ENCODE measurements at regions not wholly inside any gene's neighbourhood (a gene's known extent, or its start where the extent isn't known, plus 50 kb on each side); places are given as distances from the start of the nearest gene placed in this dataset.

DNA sequence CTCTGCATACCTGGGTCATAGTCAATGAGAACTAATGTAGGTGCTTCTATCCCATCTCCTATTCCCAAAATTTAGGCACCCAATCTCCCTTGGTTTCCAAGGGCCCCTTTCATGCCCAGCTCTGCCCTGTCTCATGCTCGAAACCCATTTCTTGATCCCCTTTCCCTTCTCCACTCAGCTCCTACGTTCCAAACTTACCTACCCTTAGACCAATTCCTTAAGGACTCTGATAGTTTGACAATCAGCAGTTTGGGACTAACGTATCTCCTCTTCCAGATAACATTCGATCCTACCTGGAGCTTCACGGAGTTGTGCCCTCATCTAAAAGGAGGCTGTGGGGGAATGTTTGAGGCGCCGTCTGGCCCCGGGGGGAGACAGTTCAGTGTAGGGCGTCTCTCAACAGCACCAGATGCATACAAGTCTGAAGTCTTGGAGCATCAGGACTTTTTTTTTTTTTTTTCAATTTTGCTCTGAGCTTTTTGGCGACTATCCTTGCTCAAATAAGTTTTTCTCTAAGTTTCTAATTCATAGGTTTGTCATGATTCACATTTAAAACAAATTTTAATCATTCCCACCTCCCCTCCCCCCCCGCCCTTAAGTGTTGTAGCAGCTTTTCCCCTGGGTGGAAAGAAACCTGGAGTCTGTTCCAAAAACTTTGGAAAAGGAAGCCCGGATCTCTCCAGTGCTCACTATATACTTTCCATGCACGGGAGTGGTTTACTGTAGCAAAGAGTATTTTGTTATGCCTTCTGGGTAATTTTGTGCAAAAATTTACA, 141.2 kb upstream of the LGALSL start:
- Histone ChIP-seq H3K27ac (peak overlapping the region; percentile 70 to 74), H3K4me1 (peaks cover 0 to 24% (median 20%) of the 10 kb centered on the region in 4 donors), H3K9me3 (no peaks in the 10 kb centered on the region), H3K36me3 (no peaks in the 10 kb centered on the region), H3K27me3 (no peaks in the 10 kb centered on the region), H3K4me3 (peak overlapping the region; percentile 23 to 29)
- intact Hi-C loops (cut with DNase I; ENCODE audit: low total_unique reads), result loop anchor here (5.0 to 10.0 kb wide), 2 partner anchors 168 to 261 kb away; partner anchors contain the start of gene PELI1
- TF ChIP-seq, protein P1, sequence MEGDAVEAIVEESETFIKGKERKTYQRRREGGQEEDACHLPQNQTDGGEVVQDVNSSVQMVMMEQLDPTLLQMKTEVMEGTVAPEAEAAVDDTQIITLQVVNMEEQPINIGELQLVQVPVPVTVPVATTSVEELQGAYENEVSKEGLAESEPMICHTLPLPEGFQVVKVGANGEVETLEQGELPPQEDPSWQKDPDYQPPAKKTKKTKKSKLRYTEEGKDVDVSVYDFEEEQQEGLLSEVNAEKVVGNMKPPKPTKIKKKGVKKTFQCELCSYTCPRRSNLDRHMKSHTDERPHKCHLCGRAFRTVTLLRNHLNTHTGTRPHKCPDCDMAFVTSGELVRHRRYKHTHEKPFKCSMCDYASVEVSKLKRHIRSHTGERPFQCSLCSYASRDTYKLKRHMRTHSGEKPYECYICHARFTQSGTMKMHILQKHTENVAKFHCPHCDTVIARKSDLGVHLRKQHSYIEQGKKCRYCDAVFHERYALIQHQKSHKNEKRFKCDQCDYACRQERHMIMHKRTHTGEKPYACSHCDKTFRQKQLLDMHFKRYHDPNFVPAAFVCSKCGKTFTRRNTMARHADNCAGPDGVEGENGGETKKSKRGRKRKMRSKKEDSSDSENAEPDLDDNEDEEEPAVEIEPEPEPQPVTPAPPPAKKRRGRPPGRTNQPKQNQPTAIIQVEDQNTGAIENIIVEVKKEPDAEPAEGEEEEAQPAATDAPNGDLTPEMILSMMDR (IDR thresholded peaks at IDR 0.05), result no peak
- DNase-seq, result no peak

DNA sequence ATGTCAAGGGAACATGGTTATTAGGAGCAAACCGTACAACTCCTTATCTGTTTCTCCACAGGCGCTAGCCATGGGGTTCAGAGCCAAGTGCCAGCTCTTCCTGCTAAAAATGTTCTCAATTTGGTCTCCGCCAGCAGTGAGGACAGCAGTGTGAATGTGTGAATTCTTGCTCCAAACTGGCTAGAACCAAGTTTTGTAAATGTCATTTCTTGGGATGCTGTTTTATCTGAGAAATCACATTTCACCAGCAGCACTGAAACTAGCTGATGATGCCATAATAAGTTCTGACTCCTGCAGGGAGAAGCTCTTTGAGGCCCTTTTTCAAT, 140.6 kb upstream of the LGALSL start:
- Histone ChIP-seq H3K27me3 (no peaks in the 10 kb centered on the region), H3K4me1 (peaks cover 0 to 24% (median 20%) of the 10 kb centered on the region in 4 donors), H3K27ac (peak overlapping the region; percentile 70 to 74), H3K9me3 (no peaks in the 10 kb centered on the region), H3K4me3 (peak overlapping the region in 1 of 2 donors; percentile 23), H3K36me3 (no peaks in the 10 kb centered on the region)
- no peak for DNase-seq
- TF ChIP-seq, protein P1 (IDR thresholded peaks at IDR 0.05), result no peak
- intact Hi-C loops (cut with DNase I; ENCODE audit: low total_unique reads), result loop anchor here (5.0 to 10.0 kb wide), 2 partner anchors 169 to 261 kb away; partner anchors contain the start of gene PELI1

DNA sequence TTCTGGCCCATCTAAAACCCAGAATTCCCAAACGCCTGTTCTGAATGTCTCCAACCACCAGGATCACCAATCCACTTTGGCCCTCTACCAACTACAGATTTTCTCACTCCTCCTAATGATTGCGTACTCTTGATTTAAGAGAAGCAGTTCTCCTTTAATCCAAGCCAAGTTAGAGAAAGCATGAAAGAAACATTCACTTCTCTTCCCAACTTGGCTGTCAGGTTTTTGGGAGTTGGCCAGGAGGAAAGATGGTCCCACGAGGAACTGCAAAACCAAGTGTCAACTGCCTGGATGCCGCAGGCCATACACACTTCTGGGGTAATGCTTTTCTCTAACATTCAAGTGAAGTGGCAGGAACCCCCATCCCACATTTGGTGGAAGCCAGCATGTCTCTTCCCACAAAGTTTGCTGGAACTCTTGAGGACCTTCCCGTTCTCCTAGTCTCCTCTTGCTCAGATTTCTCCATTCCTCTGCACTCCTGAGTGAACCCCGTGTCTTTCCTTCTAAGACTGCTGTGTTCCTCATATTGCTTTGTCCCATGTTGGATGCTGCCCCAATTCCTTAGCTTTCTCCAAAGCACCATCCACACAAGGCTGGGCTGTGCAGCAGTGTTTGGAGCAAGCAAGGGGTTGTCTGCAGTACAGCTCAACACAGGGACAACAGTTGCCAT, 138.5 kb upstream of the LGALSL start:
- no peak overlapping the region for H3K4me3 ChIP-seq
- intact Hi-C loops (cut with DNase I; ENCODE audit: low total_unique reads), result loop anchor here (10.0 kb wide), 1 partner anchor 171 kb away; the partner anchor contains the start of gene PELI1
- DNase-seq, result no peak
- no peak overlapping the region for H3K27ac ChIP-seq
- TF ChIP-seq, protein P1 (IDR thresholded peaks at IDR 0.05), result no peak
- H3K9me3 ChIP-seq, result no peaks in the 10 kb centered on the region
- no peaks in the 10 kb centered on the region for H3K36me3 ChIP-seq
- H3K4me1 ChIP-seq, result peaks cover 0 to 24% (median 20%) of the 10 kb centered on the region in 4 donors
- no peaks in the 10 kb centered on the region for H3K27me3 ChIP-seq

DNA sequence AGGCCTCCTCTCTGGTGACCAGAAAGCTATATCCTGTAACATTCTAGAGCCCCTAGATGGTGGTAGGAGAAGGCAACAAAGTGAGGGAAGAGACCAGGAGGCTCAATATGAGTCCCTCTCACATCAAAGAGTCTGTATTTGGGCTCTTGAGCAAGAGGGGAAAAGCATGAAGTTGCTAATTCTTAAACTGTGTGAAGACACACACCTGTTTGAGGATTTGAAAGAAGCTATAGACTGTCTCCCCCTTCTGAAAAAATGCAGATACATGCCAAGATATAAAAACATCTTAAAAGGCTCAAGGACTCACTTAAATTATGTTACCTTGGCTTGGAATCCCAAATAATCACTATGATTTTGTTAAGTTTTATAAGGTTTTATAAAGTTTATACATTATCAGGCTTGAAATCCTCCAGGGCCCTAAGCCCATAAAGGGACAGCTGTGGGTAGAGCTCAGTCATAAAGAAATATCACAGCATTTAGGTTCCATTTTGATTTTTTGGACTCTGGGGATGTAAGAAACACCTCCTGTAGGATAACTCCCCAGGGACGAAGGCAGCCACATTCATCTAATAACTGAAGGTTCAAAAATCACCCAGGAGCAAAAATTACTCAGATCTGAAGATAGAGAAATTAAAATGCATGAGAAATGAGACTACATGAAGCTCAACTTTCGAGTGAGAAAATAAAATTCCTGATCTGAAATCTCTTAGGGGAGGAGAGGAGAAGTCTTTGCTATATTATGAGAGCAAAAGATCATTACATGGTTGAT, 136.1 kb upstream of the LGALSL start:
- Histone ChIP-seq H3K36me3 (no peaks in the 10 kb centered on the region), H3K4me1 (peaks cover 0 to 8% (median 6%) of the 10 kb centered on the region in 4 donors), H3K9me3 (no peaks in the 10 kb centered on the region), H3K27me3 (no peaks in the 10 kb centered on the region), H3K27ac (no peak overlapping the region), H3K4me3 (no peak overlapping the region)
- TF ChIP-seq, protein P1 (IDR thresholded peaks at IDR 0.05), result no peak
- no peak for DNase-seq
- intact Hi-C loops (cut with DNase I; ENCODE audit: low total_unique reads), result loop anchor here (10.0 kb wide), 1 partner anchor 173 kb away; the partner anchor contains the start of gene PELI1

DNA sequence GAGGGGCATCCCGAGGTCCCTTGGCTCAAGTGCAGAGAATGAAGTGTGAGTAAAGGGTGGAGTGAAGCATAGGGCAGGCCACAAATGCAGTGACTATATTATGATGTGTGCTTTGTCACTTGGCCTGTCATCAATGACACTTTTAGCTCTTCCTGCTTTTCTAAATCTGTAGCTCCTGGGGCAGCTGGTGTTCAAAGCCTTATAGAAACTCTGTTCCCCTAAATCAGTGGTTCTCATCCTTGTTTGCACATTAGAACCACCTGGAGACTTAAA, 135.6 kb upstream of the LGALSL start:
- H3K27ac ChIP-seq, result no peak overlapping the region
- DNase-seq, result no peak
- H3K9me3 ChIP-seq, result no peaks in the 10 kb centered on the region
- no peak overlapping the region for H3K4me3 ChIP-seq
- H3K27me3 ChIP-seq, result no peaks in the 10 kb centered on the region
- intact Hi-C loops (cut with DNase I; ENCODE audit: low total_unique reads), result loop anchor here (10.0 kb wide), 1 partner anchor 174 kb away; the partner anchor contains the start of gene PELI1
- H3K4me1 ChIP-seq, result peaks cover 0 to 3% (median under 1%) of the 10 kb centered on the region in 4 donors
- no peaks in the 10 kb centered on the region for H3K36me3 ChIP-seq
- TF ChIP-seq, protein P1 (IDR thresholded peaks at IDR 0.05), result no peak
